GM23248 (cell line): ENCODE measurements at regions not wholly inside any gene's neighbourhood (a gene's known extent, or its start where the extent isn't known, plus 50 kb on each side); places are given as distances from the start of the nearest gene placed in this dataset.

Source experiments
- DNase-seq: peaks from one replicate; pipeline ENCODE4 v3.0.0-alpha.2; 2015
- H2AFZ ChIP-seq: fragments of 200-600 bp; sonication (generic); 2 replicates; pipeline ENCODE4 v1.6.1; 2016; ENCODE audit warnings: antibody characterized with exemption
- H3F3A ChIP-seq: fragments of 200-600 bp; sonication (generic); 2 replicates; pipeline ENCODE4 v1.6.1; 2016; ENCODE audit warnings: mild to moderate bottlenecking, antibody characterized with exemption, mixed run types; ENCODE audit not compliant: insufficient read depth
- H3K27ac ChIP-seq: fragments of 200-600 bp; sonication (generic); 2 replicates; pipeline ENCODE4 v1.5.1; 2016; ENCODE audit warnings: mild to moderate bottlenecking
- H3K27me3 ChIP-seq: fragments of 200-600 bp; sonication (generic); replicated peaks from 2 replicates; pipeline ENCODE4 v1.6.1; 2016; ENCODE audit warnings: mild to moderate bottlenecking; ENCODE audit not compliant: insufficient read depth
- H3K36me3 ChIP-seq: fragments of 200-600 bp; sonication (generic); 2 replicates; pipeline ENCODE4 v1.6.1; 2016; ENCODE audit warnings: low read depth, mild to moderate bottlenecking
- H3K4me1 ChIP-seq: fragments of 200-600 bp; sonication (generic); 2 replicates; pipeline ENCODE4 v1.6.1; 2016; ENCODE audit warnings: mild to moderate bottlenecking; ENCODE audit not compliant: insufficient read depth
- H3K4me2 ChIP-seq: fragments of 200-600 bp; sonication (generic); one replicate; pipeline ENCODE4 v1.6.1; 2016; ENCODE audit warnings: mild to moderate bottlenecking; ENCODE audit not compliant: unreplicated experiment
- H3K4me3 ChIP-seq: fragments of 200-600 bp; sonication (generic); 2 replicates; pipeline ENCODE4 v1.5.1; 2016; ENCODE audit warnings: mild to moderate bottlenecking
- H3K79me2 ChIP-seq: fragments of 200-600 bp; sonication (generic); 2 replicates; pipeline ENCODE4 v1.6.1; 2016; ENCODE audit warnings: mild to moderate bottlenecking; ENCODE audit not compliant: insufficient read depth
- H3K9ac ChIP-seq: fragments of 200-600 bp; sonication (generic); 2 replicates; pipeline ENCODE4 v1.6.1; 2016; ENCODE audit warnings: mild to moderate bottlenecking
- H3K9me2 ChIP-seq: fragments of 200-600 bp; sonication (generic); 2 replicates; pipeline ENCODE4 v1.6.1; 2016; ENCODE audit warnings: mixed run types, mild to moderate bottlenecking, moderate library complexity; ENCODE audit not compliant: insufficient read depth
- H3K9me3 ChIP-seq: fragments of 200-600 bp; sonication (generic); one replicate; pipeline ENCODE4 v1.6.1; 2017; ENCODE audit warnings: low read depth
- H4K20me1 ChIP-seq: fragments of 200-600 bp; sonication (generic); 2 replicates; pipeline ENCODE4 v1.6.0; 2016; ENCODE audit not compliant: insufficient read depth
- EZH2 ChIP-seq: fragments of 200-600 bp; sonication (generic); IDR thresholded peaks from 2 replicates; pipeline ENCODE4 v1.6.1; 2018; ENCODE audit warnings: antibody characterized with exemption, mild to moderate bottlenecking; ENCODE audit not compliant: insufficient read depth, poor library complexity, severe bottlenecking
- EZH2phosphoT487 ChIP-seq: fragments of 200-600 bp; sonication (generic); IDR thresholded peaks from 2 replicates; pipeline ENCODE4 v1.6.1; 2018; ENCODE audit warnings: antibody characterized with exemption, moderate library complexity, mild to moderate bottlenecking, low read depth; ENCODE audit not compliant: insufficient read depth
- WGBS, 2 experiments: methylation state at CpG; one replicate each; pipeline ENCODE4 v1.1.6; 2015 to 2017; ENCODE audit warnings: low lambda C conversion rate in 2 of 2, low coverage in 1 of 2; ENCODE audit errors: missing lambda C conversion rate in 2 of 2; 5-methylcytosine and 5-hydroxymethylcytosine counted together
- in situ Hi-C: fragments of 300-500 bp; cut with MboI; formaldehyde crosslinking; loops from 2 replicates; pipeline ENCODE4 v1.15.0; 2020

DNA sequence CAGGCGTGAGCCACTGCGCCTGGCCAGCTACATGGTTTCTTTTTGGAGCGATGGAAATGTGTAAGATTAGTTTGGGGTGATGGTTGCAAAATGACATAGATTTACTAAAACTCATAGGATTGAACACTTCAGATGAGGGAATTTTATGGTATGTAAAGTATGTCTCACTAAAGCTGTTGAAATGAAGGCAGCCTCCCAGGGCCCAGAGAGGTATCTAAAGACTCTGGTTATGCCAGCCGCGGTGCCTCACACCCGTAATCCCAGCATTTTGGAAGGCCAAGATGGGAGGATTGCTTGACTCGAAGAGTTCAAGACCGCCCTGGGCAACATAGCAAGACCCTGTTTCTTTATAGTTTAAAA, 254.9 kb downstream of the PARN start:
- Histone ChIP-seq H3K4me2 (no peak overlapping the region), H3K4me1 (peaks cover 25% of the 10 kb centered on the region), H3K9me2 (no peaks in the 10 kb centered on the region), H3K27ac (no peak overlapping the region), H3K9ac (no peak overlapping the region), H3K27me3 (no peaks in the 10 kb centered on the region), H3K36me3 (no peaks in the 10 kb centered on the region), H4K20me1 (no peaks in the 10 kb centered on the region), H3K4me3 (no peak overlapping the region), H3F3A (peaks cover 14% of the 10 kb centered on the region), H3K79me2 (no peaks in the 10 kb centered on the region), H3K9me3 (no peaks in the 10 kb centered on the region), H2AFZ (no peak overlapping the region)
- in situ Hi-C loops = no loop called here
- TF ChIP-seq EZH2phosphoT487 (no peak), EZH2 (no peak)
- peak; percentile 28 for DNase-seq
- WGBS, 2 experiments = 95 to 96% methylated on average over 8 of the region's 8 CpGs

DNA sequence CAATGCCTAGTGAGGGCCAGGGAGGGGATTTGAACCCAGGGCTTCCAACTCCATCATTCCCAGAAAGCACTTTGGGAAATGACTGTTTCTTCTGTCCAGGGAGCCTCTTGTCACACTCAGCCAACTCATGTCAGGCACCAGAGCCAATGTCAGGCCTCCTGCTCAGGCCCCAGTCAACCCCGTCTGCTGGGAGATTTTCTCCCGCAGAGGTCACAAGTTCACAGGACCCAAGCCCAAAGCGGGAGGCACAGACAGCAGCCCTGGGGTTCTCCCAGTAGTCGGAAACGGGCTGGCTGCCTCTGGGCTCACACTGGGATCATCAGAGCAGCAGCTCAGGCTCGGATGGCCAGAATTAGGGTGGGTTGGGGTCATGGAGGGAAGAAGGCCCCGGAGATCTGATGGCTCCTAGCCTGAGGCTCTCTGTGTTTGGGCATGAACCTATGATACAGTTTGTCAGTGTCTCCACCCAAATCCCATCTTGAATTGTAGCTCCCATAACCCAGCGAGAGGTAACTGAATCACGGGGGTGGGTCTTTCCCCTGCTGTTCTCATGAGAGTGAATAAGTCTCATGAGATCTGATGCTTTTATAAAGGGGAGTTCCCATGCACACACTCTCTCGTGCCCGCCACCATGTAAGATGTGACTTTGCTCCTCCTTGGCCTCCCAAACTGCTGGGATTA, 255.5 kb downstream of the PARN start:
- Histone ChIP-seq H2AFZ (no peak overlapping the region), H3K9me2 (no peaks in the 10 kb centered on the region), H3K9me3 (no peaks in the 10 kb centered on the region), H3K4me3 (no peak overlapping the region), H3K36me3 (no peaks in the 10 kb centered on the region), H3K79me2 (no peaks in the 10 kb centered on the region), H3K4me2 (no peak overlapping the region), H3F3A (peaks cover 14% of the 10 kb centered on the region), H3K9ac (no peak overlapping the region), H3K27ac (no peak overlapping the region), H3K27me3 (no peaks in the 10 kb centered on the region), H3K4me1 (peaks cover 30% of the 10 kb centered on the region), H4K20me1 (no peaks in the 10 kb centered on the region)
- DNase-seq = no peak
- TF ChIP-seq EZH2 (no peak), EZH2phosphoT487 (no peak)
- in situ Hi-C loops = no loop called here
- WGBS, 2 experiments = 85 to 88% methylated on average over 8 to 10 of the region's 11 CpGs

- Histone ChIP-seq H2AFZ (no peak overlapping the region), H3K4me1 (peaks cover 28% of the 10 kb centered on the region), H3K36me3 (no peaks in the 10 kb centered on the region), H3K27ac (no peak overlapping the region), H3K9me3 (no peaks in the 10 kb centered on the region), H3K4me3 (no peak overlapping the region), H3K4me2 (no peak overlapping the region), H3K79me2 (no peaks in the 10 kb centered on the region), H3K9ac (no peak overlapping the region), H4K20me1 (no peaks in the 10 kb centered on the region), H3F3A (peaks cover 14% of the 10 kb centered on the region), H3K9me2 (no peaks in the 10 kb centered on the region), H3K27me3 (no peaks in the 10 kb centered on the region)
- TF ChIP-seq EZH2 (no peak), EZH2phosphoT487 (no peak)
- in situ Hi-C loops = no loop called here
- DNase-seq = no peak
- 80 to 89% methylated on average over 7 to 10 of the region's 10 CpGs for WGBS, 2 experiments
Observed at GRCh38 chr16:14373896-14374295, 256.2 kb downstream of the PARN start.

GRCh38 chr16:14373406-14373805, 256.7 kb downstream of the PARN start:
- in situ Hi-C loops = no loop called here
- H3F3A ChIP-seq = peaks cover 14% of the 10 kb centered on the region
- 92 to 95% methylated on average over 12 to 13 of the region's 13 CpGs for WGBS, 2 experiments
- no peaks in the 10 kb centered on the region for H4K20me1 ChIP-seq
- no peaks in the 10 kb centered on the region for H3K36me3 ChIP-seq
- H3K27ac ChIP-seq = no peak overlapping the region
- H3K4me1 ChIP-seq = peaks cover 23% of the 10 kb centered on the region
- no peak overlapping the region for H3K4me3 ChIP-seq
- no peak overlapping the region for H3K9ac ChIP-seq
- no peaks in the 10 kb centered on the region for H3K27me3 ChIP-seq
- TF ChIP-seq EZH2 = no peak
- TF ChIP-seq EZH2phosphoT487 = no peak
- no peaks in the 10 kb centered on the region for H3K9me2 ChIP-seq
- no peak overlapping the region for H3K4me2 ChIP-seq
- no peak overlapping the region for H2AFZ ChIP-seq
- H3K9me3 ChIP-seq = no peaks in the 10 kb centered on the region
- no peak for DNase-seq
- no peaks in the 10 kb centered on the region for H3K79me2 ChIP-seq
